ENCODE measurements at regions not wholly inside any gene's neighbourhood (a gene's known extent, or its start where the extent isn't known, plus 50 kb on each side); places are given as distances from the start of the nearest gene placed in this dataset.
A peak's percentile ranks its signal among the peaks of the same experiment; 100 is the strongest.

DNA sequence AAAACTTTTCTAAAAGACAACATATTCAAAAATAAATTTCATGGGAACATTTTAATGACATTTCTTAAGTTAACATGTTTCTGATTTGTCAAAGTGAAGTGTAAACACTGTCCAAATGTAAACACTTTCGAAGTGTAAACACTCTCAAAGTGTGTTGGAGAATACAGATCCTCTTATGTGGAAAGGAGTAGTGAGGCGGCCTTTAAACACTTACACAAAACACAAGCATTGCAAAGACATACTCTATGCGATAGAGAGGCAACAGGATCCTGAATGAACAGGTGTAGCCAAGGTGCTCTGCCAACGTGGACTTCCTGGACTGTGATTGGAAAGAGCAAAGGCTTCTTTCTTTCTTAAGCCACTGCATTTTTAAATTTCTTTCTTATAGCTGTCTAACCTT, 62.7 kb upstream of the PGM2 start:
- TF ChIP-seq, protein P1, sequence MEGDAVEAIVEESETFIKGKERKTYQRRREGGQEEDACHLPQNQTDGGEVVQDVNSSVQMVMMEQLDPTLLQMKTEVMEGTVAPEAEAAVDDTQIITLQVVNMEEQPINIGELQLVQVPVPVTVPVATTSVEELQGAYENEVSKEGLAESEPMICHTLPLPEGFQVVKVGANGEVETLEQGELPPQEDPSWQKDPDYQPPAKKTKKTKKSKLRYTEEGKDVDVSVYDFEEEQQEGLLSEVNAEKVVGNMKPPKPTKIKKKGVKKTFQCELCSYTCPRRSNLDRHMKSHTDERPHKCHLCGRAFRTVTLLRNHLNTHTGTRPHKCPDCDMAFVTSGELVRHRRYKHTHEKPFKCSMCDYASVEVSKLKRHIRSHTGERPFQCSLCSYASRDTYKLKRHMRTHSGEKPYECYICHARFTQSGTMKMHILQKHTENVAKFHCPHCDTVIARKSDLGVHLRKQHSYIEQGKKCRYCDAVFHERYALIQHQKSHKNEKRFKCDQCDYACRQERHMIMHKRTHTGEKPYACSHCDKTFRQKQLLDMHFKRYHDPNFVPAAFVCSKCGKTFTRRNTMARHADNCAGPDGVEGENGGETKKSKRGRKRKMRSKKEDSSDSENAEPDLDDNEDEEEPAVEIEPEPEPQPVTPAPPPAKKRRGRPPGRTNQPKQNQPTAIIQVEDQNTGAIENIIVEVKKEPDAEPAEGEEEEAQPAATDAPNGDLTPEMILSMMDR (conservative IDR thresholded peaks at IDR 0.05), result no peak
- H3K4me3 Mint-ChIP-seq, result no peak overlapping the region

DNA sequence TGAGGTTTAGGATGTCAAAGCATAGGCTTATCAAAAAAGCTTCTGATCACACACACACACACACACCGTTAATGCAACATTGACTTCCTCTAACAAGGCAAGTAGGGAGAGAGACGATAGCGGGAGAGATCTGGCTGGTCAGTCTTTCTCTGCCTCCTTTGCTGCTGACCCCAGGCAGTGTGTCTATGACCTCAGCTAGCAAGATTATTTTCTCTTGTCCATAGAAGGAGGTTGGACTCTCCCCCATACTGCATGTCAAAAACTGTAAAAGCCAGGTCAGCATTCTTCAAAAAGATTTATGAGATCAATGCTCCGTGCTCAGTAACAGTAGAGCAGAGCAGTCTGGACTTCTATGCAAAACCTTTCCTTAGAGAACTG, 63.5 kb upstream of the PGM2 start:
- WGBS, 2 experiments (ENCODE audit: insufficient coverage in 1 of 2, insufficient read length in 1 of 2), result 76 to 85% methylated on average over 3 to 4 of the region's 4 CpGs
- H3K4me3 Mint-ChIP-seq, result no peak overlapping the region
- H3K9me3 Mint-ChIP-seq, result no peaks in the 10 kb centered on the region

More for the DNA sequence above, 62.7 kb upstream of the PGM2 start:
- Histone ChIP-seq H3K4me3 (ENCODE audit: low read length) (no peak overlapping the region), H3K9me3 (ENCODE audit: control insufficient read depth, low read length) (no peaks in the 10 kb centered on the region), H3K27me3 (ENCODE audit: control insufficient read depth, insufficient read depth, low read length, poor library complexity, severe bottlenecking) (no peaks in the 10 kb centered on the region), H3K36me3 (ENCODE audit: control insufficient read depth, insufficient read depth, low read length) (no peaks in the 10 kb centered on the region), H3K27ac (ENCODE audit: low read depth, low read length) (no peak overlapping the region), H3K9ac (ENCODE audit: extremely low read depth, low read length, poor library complexity, severe bottlenecking) (no peak overlapping the region), H3K4me1 (ENCODE audit: control insufficient read depth, insufficient read depth, low read length) (no peaks in the 10 kb centered on the region)
- Mint-ChIP-seq H3K27me3 (ENCODE audit: insufficient read depth) (no peaks in the 10 kb centered on the region), H3K36me3 (ENCODE audit: low read depth) (no peaks in the 10 kb centered on the region), H3K27ac (no peak overlapping the region), H3K4me1 (peaks cover 3% of the 10 kb centered on the region), H3K9me3 (no peaks in the 10 kb centered on the region)
- 91 to 100% methylated on average over 2 to 4 of the region's 4 CpGs for WGBS, 2 experiments (ENCODE audit: insufficient coverage in 1 of 2, insufficient read length in 1 of 2)
- no peak for DNase-seq

DNA sequence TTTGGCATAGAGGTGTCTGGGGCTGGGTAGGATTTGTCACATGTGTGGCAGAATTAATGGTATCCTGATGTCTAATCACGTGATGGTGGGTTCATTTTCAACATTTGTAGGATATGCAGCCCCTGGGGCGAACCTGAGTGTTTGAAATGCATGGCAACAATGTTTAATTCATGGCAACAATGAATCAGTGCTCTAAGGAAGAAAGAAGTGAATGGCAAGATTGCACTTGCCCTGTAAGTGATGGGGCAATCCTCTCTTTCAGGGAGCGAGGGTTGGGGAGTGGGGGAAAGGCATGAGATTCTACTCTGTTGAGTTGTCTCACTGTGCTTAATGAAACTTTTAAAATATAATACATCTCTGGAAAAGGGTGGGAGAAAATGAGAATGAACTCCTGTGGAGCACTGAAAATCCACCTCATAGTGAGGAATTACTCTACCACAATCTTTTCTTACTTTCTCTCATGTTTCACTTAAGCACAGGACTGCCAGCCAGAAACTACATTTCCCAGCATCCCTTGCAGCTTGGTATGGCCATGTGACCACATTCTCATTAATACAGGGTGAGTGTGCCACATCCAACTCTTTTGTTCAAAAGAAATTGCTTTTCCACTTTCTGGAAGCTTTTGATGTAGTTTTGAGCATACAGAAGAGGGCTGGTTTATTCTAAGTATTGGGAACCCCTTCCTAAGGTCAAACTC, 64.0 kb upstream of the PGM2 start:
- Histone ChIP-seq H3K27ac (ENCODE audit: low read depth, low read length) (no peak overlapping the region), H3K36me3 (ENCODE audit: control insufficient read depth, insufficient read depth, low read length) (no peaks in the 10 kb centered on the region), H3K27me3 (ENCODE audit: control insufficient read depth, insufficient read depth, low read length, poor library complexity, severe bottlenecking) (no peaks in the 10 kb centered on the region), H3K4me1 (ENCODE audit: control insufficient read depth, insufficient read depth, low read length) (no peaks in the 10 kb centered on the region), H3K9me3 (ENCODE audit: control insufficient read depth, low read length) (no peaks in the 10 kb centered on the region), H3K4me3 (ENCODE audit: low read length) (no peak overlapping the region), H3K9ac (ENCODE audit: extremely low read depth, low read length, poor library complexity, severe bottlenecking) (no peak overlapping the region)
- Mint-ChIP-seq H3K4me3 (no peak overlapping the region), H3K9me3 (no peaks in the 10 kb centered on the region), H3K36me3 (ENCODE audit: low read depth) (no peaks in the 10 kb centered on the region), H3K27me3 (ENCODE audit: insufficient read depth) (no peaks in the 10 kb centered on the region), H3K27ac (no peak overlapping the region), H3K4me1 (peaks cover 3% of the 10 kb centered on the region)
- TF ChIP-seq, protein P1 (conservative IDR thresholded peaks at IDR 0.05), result no peak
- WGBS, 2 experiments (ENCODE audit: insufficient coverage in 1 of 2, insufficient read length in 1 of 2), result 94 to 100% methylated on average over 2 to 3 of the region's 3 CpGs
- peak; percentile 54 for DNase-seq

More for the DNA sequence above, 63.5 kb upstream of the PGM2 start:
- DNase-seq, result no peak
- H3K27ac Mint-ChIP-seq, result no peak overlapping the region
- H3K27me3 Mint-ChIP-seq (ENCODE audit: insufficient read depth), result no peaks in the 10 kb centered on the region
- no peaks in the 10 kb centered on the region for H3K9me3 ChIP-seq (ENCODE audit: control insufficient read depth, low read length)
- H3K36me3 Mint-ChIP-seq (ENCODE audit: low read depth), result no peaks in the 10 kb centered on the region
- H3K27ac ChIP-seq (ENCODE audit: low read depth, low read length), result no peak overlapping the region
- H3K27me3 ChIP-seq (ENCODE audit: control insufficient read depth, insufficient read depth, low read length, poor library complexity, severe bottlenecking), result no peaks in the 10 kb centered on the region
- H3K4me1 Mint-ChIP-seq, result peaks cover 3% of the 10 kb centered on the region
- TF ChIP-seq, protein P1 (conservative IDR thresholded peaks at IDR 0.05), result no peak
- no peaks in the 10 kb centered on the region for H3K36me3 ChIP-seq (ENCODE audit: control insufficient read depth, insufficient read depth, low read length)
- no peak overlapping the region for H3K9ac ChIP-seq (ENCODE audit: extremely low read depth, low read length, poor library complexity, severe bottlenecking)
- H3K4me3 ChIP-seq (ENCODE audit: low read length), result no peak overlapping the region
- H3K4me1 ChIP-seq (ENCODE audit: control insufficient read depth, insufficient read depth, low read length), result no peaks in the 10 kb centered on the region
